Stimulated activated CD4-positive, alpha-beta T cell treated with anti-CD3 and anti-CD28 coated beads, Interleukin-1b, Interleukin-23, amount 100 ng/mL, for 4 hours (primary cell): ENCODE measurements at regions not wholly inside any gene's neighbourhood (a gene's known extent, or its start where the extent isn't known, plus 50 kb on each side); places are given as distances from the start of the nearest gene placed in this dataset.
A peak's percentile ranks its signal among the peaks of the same experiment; 100 is the strongest.
"Not testable (repeated sequence)": the region's sequence is repeated elsewhere in the genome, so short reads cannot be mapped to it uniquely, and the experiment has no call there.

ENCODE experiments used
- DNase-seq, 2 donors: peaks; one replicate each; pipeline ENCODE4 v3.0.0-alpha.2; 2020; ENCODE audit warnings: low read depth in 2 of 2

DNA sequence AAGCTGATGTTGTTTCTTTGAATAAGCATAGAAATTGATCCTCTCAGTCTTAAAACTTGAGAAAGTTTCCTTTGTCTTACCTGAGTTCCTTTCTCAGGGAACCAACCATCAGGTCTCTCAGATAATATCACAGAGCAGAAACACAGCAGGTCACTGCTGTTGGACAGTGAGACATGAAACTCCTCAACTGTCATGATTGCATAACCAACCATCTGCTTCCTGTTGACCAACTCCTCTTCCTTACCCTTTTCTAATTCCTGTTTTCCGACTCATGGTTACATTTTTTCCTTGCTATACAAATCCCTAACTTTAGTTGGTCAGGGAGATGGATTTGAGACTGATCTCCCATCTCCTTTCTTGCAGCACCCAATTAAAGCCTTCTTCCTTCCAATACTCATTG, 845.3 kb downstream of the FAM181B start:
- no peak for DNase-seq

DNA sequence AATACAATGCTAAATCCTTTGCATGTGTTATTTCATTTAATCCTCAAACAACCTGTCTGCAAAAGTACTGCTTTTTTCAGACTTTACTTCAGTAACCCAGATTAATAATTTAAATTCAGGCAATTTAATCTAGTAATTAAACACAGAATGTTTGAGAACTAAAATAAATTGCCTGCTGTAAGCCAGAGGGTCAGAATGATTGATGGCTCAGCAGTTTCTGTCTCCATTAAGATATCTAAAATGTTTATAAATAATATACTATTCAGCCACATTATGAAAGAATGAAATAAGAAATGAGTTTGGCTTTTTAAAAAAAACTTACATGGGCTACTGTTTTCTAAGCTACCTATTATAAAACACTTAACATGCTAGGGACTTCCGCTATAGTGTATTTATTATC, 846.0 kb downstream of the FAM181B start:
- DNase-seq: no peak

DNA sequence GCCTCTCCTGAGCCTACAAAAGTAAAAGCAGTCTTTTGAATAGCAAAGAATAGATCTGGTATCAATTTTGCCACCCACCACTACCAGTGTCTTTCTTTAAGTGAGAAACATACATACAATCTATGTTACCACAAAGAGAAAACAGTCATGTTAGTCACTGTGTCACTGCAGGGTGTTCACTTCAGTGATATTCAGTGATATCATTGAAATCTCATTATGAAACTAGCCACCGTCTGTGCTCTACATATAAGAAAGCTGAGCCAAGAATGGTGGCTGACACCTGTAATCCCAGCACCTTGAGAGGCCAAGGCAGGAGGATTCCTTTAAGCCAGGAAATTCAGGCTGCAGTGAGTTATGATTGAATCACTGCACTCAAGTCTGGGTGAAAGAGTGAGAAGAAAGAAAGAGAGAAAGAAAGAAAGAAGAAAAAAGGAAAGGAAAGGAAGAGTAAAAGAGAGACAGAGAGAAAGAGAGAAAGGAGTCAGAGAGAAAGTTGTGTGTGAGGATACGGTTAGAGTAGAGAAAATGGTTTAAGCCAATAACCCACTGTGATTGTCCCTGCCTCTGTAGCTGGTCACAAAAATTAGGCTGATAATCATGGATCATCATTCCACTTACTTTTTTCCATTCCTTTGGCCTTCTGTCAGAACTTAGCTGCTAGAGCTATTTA, 847.1 kb downstream of the FAM181B start:
- DNase-seq: no peak

DNA sequence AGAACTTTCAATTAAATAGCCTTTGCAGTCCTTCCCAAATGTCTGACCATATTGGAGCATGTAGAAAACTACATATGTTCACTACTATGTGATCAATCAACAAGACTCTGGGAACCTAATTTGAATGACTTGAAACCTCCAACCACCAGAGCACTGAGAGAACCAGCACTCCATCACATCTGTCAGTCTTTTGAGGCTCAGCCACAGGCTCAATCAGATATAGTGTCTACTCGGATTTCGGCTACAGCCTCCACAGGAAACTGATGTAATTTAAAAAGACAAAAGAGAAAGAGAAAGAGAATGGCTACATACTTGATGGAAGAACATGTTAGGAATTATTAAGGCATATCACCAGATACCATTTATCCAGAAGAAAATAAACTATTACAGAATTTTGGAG, 859.0 kb downstream of the FAM181B start:
- DNase-seq: no peak

DNA sequence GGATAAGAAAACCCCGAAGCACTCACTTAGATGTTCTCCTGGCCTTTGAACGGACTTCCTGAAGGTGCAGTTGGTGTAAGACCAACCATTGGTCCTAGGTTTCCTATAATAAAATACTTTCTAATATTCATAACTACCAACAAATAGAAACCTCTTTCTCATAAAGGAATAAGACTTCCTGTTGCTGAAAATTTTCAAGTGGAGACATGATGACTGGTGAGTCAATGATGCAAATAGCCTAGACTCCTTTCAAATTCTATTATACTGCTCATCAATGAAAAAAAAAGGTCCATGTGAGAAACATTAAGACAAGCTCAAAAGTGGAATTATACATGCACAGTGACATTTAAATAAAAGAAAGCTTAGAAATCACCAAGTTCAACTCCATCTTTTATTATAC, 862.8 kb downstream of the FAM181B start:
- no peak for DNase-seq

DNA sequence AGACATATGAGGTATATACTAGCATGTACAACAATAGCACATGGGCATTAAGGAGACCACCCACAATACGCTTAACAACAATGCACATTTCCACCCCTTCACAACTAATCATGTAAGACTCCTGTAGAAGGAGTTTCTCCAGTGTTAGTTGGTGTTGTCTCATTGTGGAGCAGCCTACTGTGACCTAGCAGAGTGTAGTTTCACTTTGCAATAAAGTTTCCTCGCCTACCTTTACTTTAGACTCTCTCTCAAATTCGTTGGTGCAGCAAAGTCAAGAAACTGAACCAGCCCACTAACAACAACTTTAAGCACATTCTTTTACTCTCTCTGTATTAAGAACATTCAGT, 863.6 kb downstream of the FAM181B start:
- peak in 1 of 2 donors; percentile 2 for DNase-seq

DNA sequence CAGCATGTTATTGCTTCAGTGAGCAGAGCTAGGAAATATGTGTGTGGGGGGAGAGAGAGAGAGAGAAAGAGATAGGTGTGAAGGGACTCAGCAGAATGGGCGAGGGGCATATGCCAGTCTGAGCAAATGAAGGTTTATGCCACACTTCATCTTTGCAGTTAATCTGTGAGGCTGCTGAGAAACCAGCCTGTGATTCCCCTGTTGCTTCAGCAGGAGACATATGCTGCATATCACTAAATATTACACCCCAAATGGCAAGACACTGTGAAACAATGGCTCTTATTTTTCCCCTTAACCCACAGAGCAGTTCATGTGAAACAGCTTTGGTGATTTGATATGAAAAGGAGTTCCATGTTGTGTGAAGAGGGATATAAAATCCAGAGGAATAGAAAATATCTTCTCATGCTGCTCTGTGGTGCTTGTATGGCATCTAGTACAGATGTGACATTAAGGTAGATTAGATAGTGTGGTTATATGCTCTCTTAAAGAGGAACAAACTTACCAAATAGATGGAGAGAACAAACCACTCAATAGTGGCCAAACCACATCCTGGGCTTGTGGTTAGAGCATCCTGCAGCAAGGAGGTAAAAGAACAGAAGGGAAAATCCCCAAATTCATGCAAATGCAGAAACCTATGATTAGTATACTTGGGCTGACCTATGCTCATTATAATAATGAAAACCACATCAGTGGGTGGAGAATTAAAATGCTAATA, 864.2 kb downstream of the FAM181B start:
- DNase-seq: peak; percentile 28 to 62

DNA sequence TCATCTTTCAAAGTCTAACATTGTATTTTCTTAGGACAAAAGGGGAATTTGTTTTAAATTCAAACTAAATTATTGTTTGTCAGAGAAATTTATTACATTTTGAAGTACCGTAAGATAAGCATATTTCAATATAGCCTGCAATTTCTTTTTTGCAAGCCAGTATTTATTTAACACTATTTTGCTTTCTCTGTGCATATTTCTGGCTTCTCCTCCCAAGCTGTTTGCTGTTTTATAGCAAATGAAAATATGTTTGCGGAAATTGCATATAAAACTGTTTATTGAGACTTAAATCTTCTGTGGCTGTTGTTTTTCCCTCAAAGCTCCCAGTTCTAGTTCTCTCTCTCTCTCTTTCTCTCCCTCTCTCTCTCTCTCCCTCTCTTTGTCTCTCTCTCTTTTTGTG, 866.8 kb downstream of the FAM181B start:
- no peak for DNase-seq

DNA sequence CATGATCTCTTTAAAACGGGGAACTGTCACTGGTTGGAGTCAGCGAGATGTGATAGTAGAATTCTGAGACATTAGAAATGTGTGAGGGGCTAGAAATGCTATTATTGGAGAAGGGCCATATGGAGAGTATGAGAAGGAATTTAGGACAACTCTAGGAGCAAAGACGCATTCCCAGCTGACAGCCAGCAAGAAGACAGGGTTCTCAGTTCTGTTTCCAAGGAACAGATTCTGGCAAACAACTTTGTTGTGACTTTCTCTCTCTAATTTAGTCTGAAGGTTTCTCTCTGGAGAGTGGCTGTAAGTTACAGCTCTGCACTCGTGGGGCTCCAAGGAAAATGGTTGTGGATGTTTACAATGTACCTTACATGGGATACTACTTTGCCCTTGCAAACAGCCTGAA, 876.3 kb downstream of the FAM181B start:
- DNase-seq: no peak

DNA sequence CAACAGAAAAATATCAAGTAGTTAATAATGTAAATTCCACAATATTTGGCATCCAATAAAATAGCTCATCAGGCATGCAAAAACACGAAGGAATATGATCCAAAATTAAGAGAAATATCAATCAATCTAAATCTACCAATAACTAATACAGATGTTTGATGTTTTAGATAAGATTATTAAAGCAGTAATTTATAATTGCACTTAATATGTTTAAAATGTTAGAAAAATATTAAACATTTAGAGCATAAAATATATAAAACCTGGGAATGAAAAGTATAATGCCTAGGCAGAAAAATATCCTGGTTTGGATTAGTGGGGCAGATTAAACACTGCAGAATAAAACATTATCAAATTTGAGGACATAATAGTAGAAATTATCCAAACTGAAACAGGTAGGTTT, 879.9 kb downstream of the FAM181B start:
- DNase-seq: no peak

DNA sequence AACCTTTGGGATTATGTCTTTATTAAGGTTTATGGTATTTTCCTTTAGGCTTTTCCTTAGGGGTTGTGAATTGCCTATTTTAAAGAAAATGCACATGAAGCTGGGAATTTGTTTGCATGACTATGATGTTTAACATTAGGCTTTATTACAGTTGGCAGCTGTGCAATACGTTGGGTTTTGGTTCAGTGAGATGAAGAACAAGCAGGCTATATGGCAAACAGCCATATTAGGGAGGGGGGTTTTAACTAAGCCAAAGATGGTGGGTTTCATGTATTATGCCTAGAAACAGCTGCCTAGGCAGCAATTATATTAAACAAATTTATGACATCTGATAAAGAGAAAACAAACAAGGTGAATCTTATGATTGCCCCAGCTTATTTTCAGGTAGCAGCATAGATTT, 880.8 kb downstream of the FAM181B start:
- DNase-seq: no peak

DNA sequence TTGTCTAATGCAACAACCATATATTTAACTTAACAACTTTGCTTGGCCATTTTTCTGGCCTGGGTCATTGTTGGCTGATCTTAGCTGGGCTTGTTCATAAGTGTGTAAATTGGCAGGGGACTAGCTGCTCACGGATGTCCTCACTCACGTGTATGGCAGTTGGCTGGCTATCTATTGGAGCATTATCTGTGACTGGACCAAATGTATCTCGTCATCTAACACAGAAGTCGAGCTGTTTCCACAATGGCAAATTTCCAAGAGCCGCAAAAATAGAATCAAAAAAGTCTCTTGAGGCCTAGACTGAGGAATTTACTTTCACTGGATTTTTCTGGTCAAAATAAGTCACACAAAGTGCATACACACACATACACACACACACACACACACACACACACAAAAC, 893.3 kb downstream of the FAM181B start:
- no peak for DNase-seq

DNA sequence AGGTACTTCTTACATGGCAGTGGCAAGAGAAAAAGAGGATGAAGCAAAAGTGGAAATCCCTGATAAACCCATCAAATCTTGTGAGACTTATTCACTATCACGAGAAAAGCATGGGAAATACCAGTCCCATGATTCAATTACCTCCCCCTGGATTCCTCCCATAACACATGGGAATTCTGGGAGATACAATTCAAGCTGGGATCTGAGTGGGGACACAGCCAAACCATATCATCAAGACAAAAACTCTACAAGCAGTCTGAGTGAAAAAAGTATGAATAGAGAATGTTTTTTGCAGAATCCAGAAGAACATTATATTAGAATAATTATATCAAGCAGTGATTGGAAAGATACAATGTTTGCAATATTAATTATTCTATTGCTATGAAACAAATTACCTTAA, 893.7 kb downstream of the FAM181B start:
- no peak for DNase-seq

DNA sequence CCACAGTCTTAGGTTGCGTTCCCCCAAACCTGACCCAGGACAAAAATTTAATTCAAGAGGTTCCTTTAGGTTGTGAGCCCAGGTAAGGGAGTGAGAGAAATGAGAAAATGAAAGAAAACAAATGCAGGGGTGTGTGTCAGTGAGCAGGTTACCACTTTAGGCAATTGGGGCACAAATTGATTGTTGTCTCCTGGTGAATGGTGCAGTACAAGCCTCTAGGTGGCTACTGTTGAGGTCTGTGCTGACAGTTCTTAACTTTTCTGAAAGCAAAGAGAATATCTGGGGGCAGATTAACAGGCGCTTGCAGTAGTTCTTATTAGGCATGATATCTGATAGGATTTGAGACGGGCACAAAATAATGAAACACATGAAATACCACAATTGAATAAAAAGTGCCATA, 894.6 kb downstream of the FAM181B start:
- no peak for DNase-seq

DNA sequence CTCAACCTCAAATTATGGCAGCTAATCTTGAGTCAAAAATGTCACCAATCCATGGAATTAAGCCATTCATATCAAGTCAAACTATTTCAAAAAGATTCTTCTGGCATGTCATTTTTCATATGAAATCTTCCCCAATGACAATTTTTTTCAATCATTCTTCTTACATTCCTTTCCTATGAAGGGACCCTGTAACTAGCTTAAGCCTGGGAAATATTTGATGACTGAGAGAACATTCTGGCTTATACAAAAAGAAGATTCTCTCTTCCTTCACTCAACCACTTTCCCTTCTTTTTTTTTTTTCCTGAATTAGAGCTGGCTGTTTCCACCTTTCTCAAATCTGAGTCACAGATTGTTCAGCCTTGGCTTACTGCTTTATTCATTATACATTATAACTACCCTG, 903.7 kb downstream of the FAM181B start:
- DNase-seq: no peak

DNA sequence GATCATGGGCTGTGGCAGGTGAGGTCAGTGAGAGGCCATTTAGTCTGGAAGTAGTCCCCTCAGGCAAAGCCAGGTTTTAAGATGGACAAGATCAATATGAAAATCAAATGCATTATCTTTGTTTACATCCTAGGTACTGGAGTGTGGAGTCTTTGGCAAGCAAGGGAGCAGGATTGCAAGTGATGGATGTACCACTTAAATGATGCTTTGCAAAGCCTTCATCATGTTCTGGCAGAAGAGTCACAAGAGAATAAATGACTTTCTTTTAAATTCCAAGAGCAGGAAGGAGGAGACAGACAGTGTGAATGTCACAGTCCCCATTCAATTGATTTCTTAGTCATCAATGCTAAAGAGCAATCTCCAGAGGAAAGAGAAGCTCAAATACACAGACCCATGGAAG, 908.3 kb downstream of the FAM181B start:
- DNase-seq: no peak

DNA sequence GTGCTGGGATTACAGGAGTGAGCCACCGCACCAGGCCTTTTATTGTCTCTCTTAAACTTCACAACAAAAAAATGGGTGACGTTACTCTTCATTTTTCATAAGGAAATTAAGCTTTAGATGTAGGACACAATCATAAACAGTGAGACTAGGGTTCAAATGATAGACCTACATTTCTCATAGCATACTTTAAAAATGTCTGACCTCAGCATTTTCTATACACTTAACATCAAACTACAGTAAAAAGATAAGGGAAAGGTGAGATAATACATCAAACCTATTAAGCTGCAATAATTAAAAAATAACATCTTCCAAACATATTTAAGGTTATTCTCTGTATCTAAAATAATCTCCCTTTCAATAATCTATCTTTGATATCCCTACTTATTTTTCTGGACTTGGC, 914.2 kb downstream of the FAM181B start:
- DNase-seq: no peak

DNA sequence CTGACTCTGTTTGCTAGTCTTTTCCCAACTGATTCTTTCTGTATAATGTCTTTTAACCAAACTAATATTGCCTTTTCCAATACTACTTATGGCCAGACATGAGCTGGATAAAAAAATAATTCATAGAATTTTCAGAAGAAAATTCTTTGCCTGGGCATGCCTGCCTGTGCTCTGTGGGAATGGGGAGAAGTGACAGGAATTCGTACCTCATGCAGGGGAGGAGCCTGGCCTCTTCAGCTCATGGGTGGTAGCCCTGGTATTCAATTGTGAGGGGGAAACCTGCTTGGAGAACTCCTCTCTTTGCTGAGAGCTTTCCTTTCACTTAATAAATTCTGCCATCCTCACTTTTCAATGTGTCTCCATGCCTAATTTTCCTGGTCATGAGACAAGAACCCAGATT, 928.8 kb downstream of the FAM181B start:
- DNase-seq: no peak

DNA sequence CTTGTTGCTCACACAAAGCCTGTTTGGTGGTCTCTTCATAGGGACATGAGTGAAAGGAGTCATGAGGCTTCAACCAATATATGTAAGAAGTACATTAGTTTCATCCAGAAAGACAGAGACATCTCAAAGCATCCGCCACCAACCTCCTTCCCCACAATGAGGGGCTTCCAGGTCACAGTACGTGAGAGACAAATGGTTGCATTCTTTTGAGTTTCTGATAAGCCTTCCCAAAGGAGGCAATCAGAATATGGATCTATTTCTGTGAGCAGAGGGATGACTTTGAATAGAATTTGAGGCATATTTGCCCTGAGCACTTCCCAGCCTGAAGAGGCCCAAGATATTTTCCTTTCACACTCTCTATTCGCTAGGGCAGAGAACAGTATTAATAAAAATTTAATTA, 931.1 kb downstream of the FAM181B start:
- DNase-seq: no peak

DNA sequence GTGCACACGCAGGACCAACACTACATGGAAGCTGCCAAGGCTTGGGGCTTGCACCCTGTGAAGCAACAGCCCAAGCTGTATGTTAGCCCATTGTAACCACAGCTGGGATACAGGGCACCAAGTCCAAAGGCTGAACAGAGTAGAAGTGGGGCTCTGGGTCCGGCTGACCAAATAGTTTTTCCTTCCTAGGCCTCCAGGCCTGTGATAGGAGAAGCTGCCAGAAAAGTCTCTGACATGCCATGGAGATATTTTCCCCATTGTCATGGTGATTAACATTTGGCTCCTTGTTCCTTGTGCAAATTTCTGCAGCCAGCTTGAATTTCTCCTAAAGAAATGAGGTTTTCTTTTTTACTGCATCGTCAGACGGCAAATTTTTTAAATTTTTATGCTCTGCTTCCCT, 941.2 kb downstream of the FAM181B start:
- DNase-seq: no peak

DNA sequence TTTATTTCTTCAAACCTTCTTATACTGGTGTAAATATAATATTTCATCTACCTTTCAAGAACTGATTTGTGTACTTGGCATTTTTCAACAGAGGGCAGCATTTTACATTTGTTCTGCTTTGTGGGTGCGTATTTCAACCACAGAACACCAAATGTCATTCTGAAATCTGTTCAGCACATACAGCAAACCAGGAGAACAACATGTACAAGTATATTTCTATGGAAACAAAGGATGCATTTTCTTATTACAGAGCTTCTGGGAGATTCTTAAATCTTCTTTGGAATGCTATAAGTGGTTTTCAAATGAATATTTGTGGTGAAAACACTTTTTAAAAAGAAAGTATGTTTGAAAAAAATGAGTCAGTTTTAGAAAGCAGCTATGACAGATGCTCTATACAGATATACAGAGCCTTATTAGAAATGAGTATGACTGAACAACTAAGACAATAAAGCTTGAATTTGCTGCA, 946.0 kb downstream of the FAM181B start:
- no peak for DNase-seq

DNA sequence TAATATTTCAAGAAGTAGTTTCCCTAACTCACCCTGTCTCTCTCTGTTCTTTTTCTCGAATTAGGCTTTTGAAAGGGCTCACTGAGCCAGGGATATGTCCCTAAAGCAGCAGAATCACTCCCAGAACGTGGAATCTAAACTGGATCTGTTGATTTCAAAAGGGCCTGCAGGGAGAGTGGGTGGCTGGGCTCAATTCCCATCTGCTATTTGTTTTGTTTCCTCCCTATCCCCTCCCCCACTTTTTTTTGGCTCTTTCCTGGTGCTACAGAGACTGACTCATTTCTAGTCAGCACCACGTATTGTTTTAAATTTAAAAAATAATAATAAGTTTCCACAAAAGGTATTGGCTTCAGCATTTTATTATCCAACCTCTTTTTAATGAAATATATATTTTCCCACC, 961.5 kb downstream of the FAM181B start:
- no peak for DNase-seq

DNA sequence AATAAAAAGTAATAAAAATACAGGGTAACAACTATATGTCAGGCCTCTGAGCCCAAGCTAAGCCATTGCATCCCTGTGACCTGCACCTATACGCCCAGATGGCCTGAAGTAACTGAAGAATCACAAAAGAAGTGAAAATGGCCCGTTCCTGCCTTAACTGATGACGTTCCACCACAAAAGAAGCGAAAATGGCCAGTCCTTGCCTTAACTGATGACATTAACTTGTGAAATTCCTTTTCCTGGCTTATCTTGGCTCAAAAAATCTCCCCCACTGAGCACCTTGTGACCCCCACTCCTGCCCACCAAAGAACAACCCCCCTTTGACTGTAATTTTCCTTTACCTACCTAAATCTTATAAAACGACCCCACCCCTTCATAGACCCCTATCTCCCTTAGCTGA, 963.8 kb downstream of the FAM181B start:
- DNase-seq: not testable (repeated sequence)
